HepG2 (cell line): ENCODE measurements at regions not wholly inside any gene's neighbourhood (a gene's known extent, or its start where the extent isn't known, plus 50 kb on each side); places are given as distances from the start of the nearest gene placed in this dataset.

ENCODE experiments used
- ATAC-seq: fragments of 200-7000 bp; cut with Tn5 transposase; 3 replicates; pipeline ENCODE4 v1.9.1; 2020; ENCODE audit warnings: mild to moderate bottlenecking, moderate library complexity
- BruUV-seq: library from RNA; stranded (reverse); fragments of 400-500 nt; replicated peaks from 2 replicates; lab custom pipeline; 2021; lab: Mats Ljungman, UMichigan
- CTCF ChIA-PET: fragments of 300-600 bp; formaldehyde crosslinking; extraction: SDS; loops from one replicate; lab custom pipeline; 2021; ENCODE audit warnings: low total read pairs, inconsistent platforms, low intra/inter-chr PET ratio; lab: Yijun Ruan, JAX
- POLR2A ChIA-PET: fragments of 350-600 bp; sonication (Branson Sonifier 250); formaldehyde crosslinking; loops from one replicate; lab custom pipeline; 2020; ENCODE audit warnings: antibody characterized with exemption, inconsistent platforms; lab: Yijun Ruan, JAX
- DNase-seq: peaks from one replicate; pipeline ENCODE4 v3.0.0-alpha.2; 2015; ENCODE audit warnings: low spot score
- FAIRE-seq: peaks from 3 replicates; lab custom pipeline; 2011; peaks lifted over from hg19 to GRCh38; lab: Jason Lieb, UNC
- H2AFZ ChIP-seq: one replicate; pipeline ENCODE4 v1.6.1; 2011; ENCODE audit warnings: low read length, inconsistent platforms
- H3K27ac ChIP-seq: fragments of 300-600 bp; 3 replicates; pipeline ENCODE4 v1.8.0; 2011; ENCODE audit warnings: mixed run types, mild to moderate bottlenecking, mixed read lengths, low read length, inconsistent platforms; ENCODE audit not compliant: insufficient read depth; ENCODE audit errors: extremely low read length
- H3K27me3 ChIP-seq, 2 experiments: fragments of 200-600 bp in 1 of 2; 2 replicates in 1 of 2; 3 replicates in 1 of 2; pipeline versions ENCODE4 v1.6.0 to v1.8.0; 2011; ENCODE audit warnings: low read length in 2 of 2, mild to moderate bottlenecking in 2 of 2, moderate library complexity in 2 of 2, inconsistent platforms in 1 of 2; ENCODE audit not compliant: insufficient read depth in 2 of 2, control insufficient read depth in 1 of 2
- H3K36me3 ChIP-seq, 2 experiments: fragments of 200-600 bp in 1 of 2; replicated peaks in 1 of 2; 2 replicates in 1 of 2; 3 replicates in 1 of 2; pipeline versions ENCODE4 v1.5.1 to v1.8.0; 2011; ENCODE audit warnings: low read length in 2 of 2, inconsistent platforms in 1 of 2; ENCODE audit not compliant: insufficient read depth in 2 of 2, control insufficient read depth in 1 of 2
- H3K4me1 ChIP-seq: 2 replicates; pipeline ENCODE4 v1.5.1; 2012; ENCODE audit warnings: low read length, inconsistent platforms; ENCODE audit not compliant: insufficient read depth
- H3K4me2 ChIP-seq: 2 replicates; pipeline ENCODE4 v1.6.0; 2011; ENCODE audit warnings: low read depth, low read length, inconsistent platforms
- H3K4me3 ChIP-seq, 3 experiments: fragments of 200-600 bp in 1 of 3; sonication (generic), shearing (Covaris generic) in 1 of 3; replicated peaks in 1 of 3; 2 replicates each; pipeline ENCODE4 v1.5.1; 2011 to 2016; ENCODE audit warnings: low read length in 3 of 3, inconsistent platforms in 2 of 3, low read depth in 2 of 3, mild to moderate bottlenecking in 2 of 3, control low read depth in 1 of 3, mixed read lengths in 1 of 3; ENCODE audit not compliant: insufficient read depth in 1 of 3
- H3K79me2 ChIP-seq: one replicate; pipeline ENCODE4 v1.6.1; 2011; ENCODE audit warnings: low read length, inconsistent platforms; ENCODE audit not compliant: insufficient read depth
- H3K9ac ChIP-seq: 2 replicates; pipeline ENCODE4 v1.6.0; 2011; ENCODE audit warnings: mild to moderate bottlenecking, low read depth, low read length, inconsistent platforms; ENCODE audit not compliant: insufficient read depth
- H3K9me3 ChIP-seq: 2 replicates; pipeline ENCODE4 v1.5.1; 2012; ENCODE audit warnings: mild to moderate bottlenecking, low read length
- H4K20me1 ChIP-seq: 2 replicates; pipeline ENCODE4 v1.6.0; 2011; ENCODE audit warnings: inconsistent platforms, mild to moderate bottlenecking, low read length, moderate library complexity; ENCODE audit not compliant: insufficient read depth
- ETV6 ChIP-seq: sonication (generic); formaldehyde crosslinking; conservative IDR thresholded peaks from 2 replicates; pipeline ENCODE4 v1.4.0; 2020; ENCODE audit warnings: missing genetic modification reagents
- IRX3 ChIP-seq: sonication (generic); formaldehyde crosslinking; IDR thresholded peaks from 2 replicates; pipeline ENCODE4 v1.8.1; 2023; ENCODE audit warnings: mild to moderate bottlenecking, low read depth, missing genetic modification reagents, borderline replicate concordance
- NFATC3 ChIP-seq: sonication (generic); formaldehyde crosslinking; IDR thresholded peaks from 2 replicates; pipeline ENCODE4 v1.5.1; 2020; ENCODE audit warnings: mild to moderate bottlenecking, missing genetic modification reagents
- RARG ChIP-seq: sonication (generic); formaldehyde crosslinking; IDR thresholded peaks from 2 replicates; pipeline ENCODE4 v1.4.0; 2020; ENCODE audit warnings: low read depth, mild to moderate bottlenecking, missing genetic modification reagents
- ZFP36 ChIP-seq: fragments of 150-350 bp; IDR thresholded peaks from 2 replicates; pipeline ENCODE4 v1.6.1; 2018; ENCODE audit warnings: borderline replicate concordance, low read length, low read depth; ENCODE audit not compliant: partially characterized antibody
- ZSCAN21 ChIP-seq: sonication (generic); formaldehyde crosslinking; IDR thresholded peaks from 2 replicates; pipeline ENCODE4 v1.8.0; 2022; ENCODE audit warnings: mild to moderate bottlenecking, missing genetic modification reagents, moderate library complexity, borderline replicate concordance
- WGBS: methylation state at CpG from one replicate; pipeline ENCODE4 v1.1.6; 2017; ENCODE audit warnings: low lambda C conversion rate; 5-methylcytosine and 5-hydroxymethylcytosine counted together
- in situ Hi-C: cut with HindIII; loops from 2 replicates; pipeline ENCODE4 v1.10.0; 2017; ENCODE audit warnings: low pct_unique_long_range_greater_than_20kb; ENCODE audit not compliant: extremely low pct_ligation_motif_present
- intact Hi-C: fragments of 100-400 bp; cut with micrococcal nuclease; formaldehyde crosslinking; loops from one replicate; pipeline ENCODE4 v1.10.0; 2022; ENCODE audit not compliant: unreplicated experiment
- TF ChIP-seq, protein P1 (sequence below), 2 experiments: fragments of 450-650 bp in 1 of 2; sonication (generic) in 1 of 2; formaldehyde crosslinking; IDR thresholded peaks; 2 replicates each; pipeline versions ENCODE4 v1.5.0 to v1.8.0; 2020 to 2022; ENCODE audit warnings: mild to moderate bottlenecking in 1 of 2, missing genetic modification reagents in 1 of 2
- TF ChIP-seq, protein P2 (sequence below): sonication (generic); formaldehyde crosslinking; IDR thresholded peaks from 2 replicates; pipeline ENCODE4 v1.4.0; 2020; ENCODE audit warnings: missing genetic modification reagents
- TF ChIP-seq, protein P3 (sequence below): sonication (generic); formaldehyde crosslinking; IDR thresholded peaks from 2 replicates; pipeline ENCODE4 v1.4.0; 2020; ENCODE audit warnings: missing genetic modification reagents

DNA sequence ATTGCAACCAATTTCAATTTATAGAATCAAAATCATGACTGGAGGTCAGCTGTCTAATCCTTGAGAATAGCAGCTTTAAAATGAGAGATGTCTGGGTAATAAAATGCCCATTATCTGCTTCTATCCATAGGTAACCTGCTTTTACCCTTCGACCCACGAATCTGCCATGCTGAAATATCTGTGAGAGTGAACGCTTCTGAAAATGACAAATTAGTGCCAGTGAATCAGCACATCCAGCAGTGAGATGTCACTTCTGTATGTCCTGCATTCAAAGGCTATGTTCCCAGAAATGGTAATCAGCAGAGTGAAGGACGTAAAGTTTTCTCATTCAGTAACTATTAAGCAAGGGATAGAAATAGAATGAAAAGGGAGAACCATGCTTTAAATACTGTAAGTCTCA is 532.4 kb upstream of the ITGA1 start:
- H3K4me3 ChIP-seq: no peak overlapping the region
- in situ Hi-C loops: no loop called here
- no peak overlapping the region for H3K9ac ChIP-seq
- CTCF ChIA-PET: no interaction called here
- intact Hi-C loops: no loop called here
- FAIRE-seq: no peak
- 2% methylated on average over 4 of the region's 4 CpGs for WGBS
- no peak overlapping the region for H3K27ac ChIP-seq
- H3K27me3 ChIP-seq: no peaks in the 10 kb centered on the region
- POLR2A ChIA-PET: no interaction called here
- H2AFZ ChIP-seq: no peak overlapping the region
- no peaks in the 10 kb centered on the region for H3K4me1 ChIP-seq
- H3K36me3 ChIP-seq: no peaks in the 10 kb centered on the region
- no peak for ATAC-seq
- TF ChIP-seq, protein P1, sequence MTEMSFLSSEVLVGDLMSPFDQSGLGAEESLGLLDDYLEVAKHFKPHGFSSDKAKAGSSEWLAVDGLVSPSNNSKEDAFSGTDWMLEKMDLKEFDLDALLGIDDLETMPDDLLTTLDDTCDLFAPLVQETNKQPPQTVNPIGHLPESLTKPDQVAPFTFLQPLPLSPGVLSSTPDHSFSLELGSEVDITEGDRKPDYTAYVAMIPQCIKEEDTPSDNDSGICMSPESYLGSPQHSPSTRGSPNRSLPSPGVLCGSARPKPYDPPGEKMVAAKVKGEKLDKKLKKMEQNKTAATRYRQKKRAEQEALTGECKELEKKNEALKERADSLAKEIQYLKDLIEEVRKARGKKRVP (CRISPR knock-in tag; IDR thresholded peaks at IDR 0.05): no peak
- no peak for TF ChIP-seq ZFP36
- no peak for TF ChIP-seq NFATC3 (CRISPR knock-in tag)
- TF ChIP-seq, protein P2, sequence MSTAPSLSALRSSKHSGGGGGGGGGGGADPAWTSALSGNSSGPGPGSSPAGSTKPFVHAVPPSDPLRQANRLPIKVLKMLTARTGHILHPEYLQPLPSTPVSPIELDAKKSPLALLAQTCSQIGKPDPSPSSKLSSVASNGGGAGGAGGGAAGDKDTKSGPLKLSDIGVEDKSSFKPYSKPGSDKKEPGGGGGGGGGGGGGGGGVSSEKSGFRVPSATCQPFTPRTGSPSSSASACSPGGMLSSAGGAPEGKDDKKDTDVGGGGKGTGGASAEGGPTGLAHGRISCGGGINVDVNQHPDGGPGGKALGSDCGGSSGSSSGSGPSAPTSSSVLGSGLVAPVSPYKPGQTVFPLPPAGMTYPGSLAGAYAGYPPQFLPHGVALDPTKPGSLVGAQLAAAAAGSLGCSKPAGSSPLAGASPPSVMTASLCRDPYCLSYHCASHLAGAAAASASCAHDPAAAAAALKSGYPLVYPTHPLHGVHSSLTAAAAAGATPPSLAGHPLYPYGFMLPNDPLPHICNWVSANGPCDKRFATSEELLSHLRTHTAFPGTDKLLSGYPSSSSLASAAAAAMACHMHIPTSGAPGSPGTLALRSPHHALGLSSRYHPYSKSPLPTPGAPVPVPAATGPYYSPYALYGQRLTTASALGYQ: no peak
- no peaks in the 10 kb centered on the region for H3K79me2 ChIP-seq
- H3K4me2 ChIP-seq: no peak overlapping the region
- DNase-seq: no peak
- H4K20me1 ChIP-seq: no peaks in the 10 kb centered on the region
- no TSS peak for BruUV-seq
- no peaks in the 10 kb centered on the region for H3K9me3 ChIP-seq

DNA sequence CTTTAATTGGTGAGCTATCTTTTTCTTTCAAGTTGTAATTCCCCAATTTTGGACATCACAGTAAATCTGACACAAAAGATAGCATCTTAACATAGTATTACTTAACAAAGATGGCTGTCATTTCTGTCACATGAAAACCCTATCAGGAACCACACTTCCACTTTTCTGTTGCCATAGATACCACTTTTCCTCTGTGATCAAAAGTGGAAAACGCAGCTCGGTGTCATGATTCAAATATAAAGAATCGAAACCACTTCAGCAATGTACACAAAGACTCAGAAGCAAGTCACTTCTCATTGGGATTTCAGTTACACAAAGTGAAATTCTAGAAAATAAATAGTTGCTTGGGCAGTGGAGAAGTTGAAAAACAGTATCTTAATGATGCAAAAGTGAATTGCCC is 524.9 kb upstream of the ITGA1 start:
- H3K27me3 ChIP-seq: no peaks in the 10 kb centered on the region
- no peak overlapping the region for H3K27ac ChIP-seq
- in situ Hi-C loops (no loop called here), intact Hi-C loops (no loop called here)
- H3K4me1 ChIP-seq: no peaks in the 10 kb centered on the region
- FAIRE-seq (no peak), ATAC-seq (no peak), DNase-seq (no peak)
- ChIA-PET CTCF (no interaction called here), POLR2A (no interaction called here)
- WGBS: 0% methylated on average over 3 of the region's 3 CpGs
- H3K36me3 ChIP-seq: no peaks in the 10 kb centered on the region
- no peak overlapping the region for H3K4me2 ChIP-seq
- H3K9me3 ChIP-seq: no peaks in the 10 kb centered on the region
- no peaks in the 10 kb centered on the region for H4K20me1 ChIP-seq
- BruUV-seq: no TSS peak
- H3K9ac ChIP-seq: no peak overlapping the region
- no peak overlapping the region for H2AFZ ChIP-seq
- H3K79me2 ChIP-seq: no peaks in the 10 kb centered on the region
- no peak overlapping the region for H3K4me3 ChIP-seq
- TF ChIP-seq, protein P3, sequence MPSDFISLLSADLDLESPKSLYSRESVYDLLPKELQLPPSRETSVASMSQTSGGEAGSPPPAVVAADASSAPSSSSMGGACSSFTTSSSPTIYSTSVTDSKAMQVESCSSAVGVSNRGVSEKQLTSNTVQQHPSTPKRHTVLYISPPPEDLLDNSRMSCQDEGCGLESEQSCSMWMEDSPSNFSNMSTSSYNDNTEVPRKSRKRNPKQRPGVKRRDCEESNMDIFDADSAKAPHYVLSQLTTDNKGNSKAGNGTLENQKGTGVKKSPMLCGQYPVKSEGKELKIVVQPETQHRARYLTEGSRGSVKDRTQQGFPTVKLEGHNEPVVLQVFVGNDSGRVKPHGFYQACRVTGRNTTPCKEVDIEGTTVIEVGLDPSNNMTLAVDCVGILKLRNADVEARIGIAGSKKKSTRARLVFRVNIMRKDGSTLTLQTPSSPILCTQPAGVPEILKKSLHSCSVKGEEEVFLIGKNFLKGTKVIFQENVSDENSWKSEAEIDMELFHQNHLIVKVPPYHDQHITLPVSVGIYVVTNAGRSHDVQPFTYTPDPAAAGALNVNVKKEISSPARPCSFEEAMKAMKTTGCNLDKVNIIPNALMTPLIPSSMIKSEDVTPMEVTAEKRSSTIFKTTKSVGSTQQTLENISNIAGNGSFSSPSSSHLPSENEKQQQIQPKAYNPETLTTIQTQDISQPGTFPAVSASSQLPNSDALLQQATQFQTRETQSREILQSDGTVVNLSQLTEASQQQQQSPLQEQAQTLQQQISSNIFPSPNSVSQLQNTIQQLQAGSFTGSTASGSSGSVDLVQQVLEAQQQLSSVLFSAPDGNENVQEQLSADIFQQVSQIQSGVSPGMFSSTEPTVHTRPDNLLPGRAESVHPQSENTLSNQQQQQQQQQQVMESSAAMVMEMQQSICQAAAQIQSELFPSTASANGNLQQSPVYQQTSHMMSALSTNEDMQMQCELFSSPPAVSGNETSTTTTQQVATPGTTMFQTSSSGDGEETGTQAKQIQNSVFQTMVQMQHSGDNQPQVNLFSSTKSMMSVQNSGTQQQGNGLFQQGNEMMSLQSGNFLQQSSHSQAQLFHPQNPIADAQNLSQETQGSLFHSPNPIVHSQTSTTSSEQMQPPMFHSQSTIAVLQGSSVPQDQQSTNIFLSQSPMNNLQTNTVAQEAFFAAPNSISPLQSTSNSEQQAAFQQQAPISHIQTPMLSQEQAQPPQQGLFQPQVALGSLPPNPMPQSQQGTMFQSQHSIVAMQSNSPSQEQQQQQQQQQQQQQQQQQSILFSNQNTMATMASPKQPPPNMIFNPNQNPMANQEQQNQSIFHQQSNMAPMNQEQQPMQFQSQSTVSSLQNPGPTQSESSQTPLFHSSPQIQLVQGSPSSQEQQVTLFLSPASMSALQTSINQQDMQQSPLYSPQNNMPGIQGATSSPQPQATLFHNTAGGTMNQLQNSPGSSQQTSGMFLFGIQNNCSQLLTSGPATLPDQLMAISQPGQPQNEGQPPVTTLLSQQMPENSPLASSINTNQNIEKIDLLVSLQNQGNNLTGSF (CRISPR knock-in tag): no peak
- TF ChIP-seq RARG (CRISPR knock-in tag): no peak
- TF ChIP-seq ETV6 (CRISPR knock-in tag): no peak
- TF ChIP-seq IRX3: no peak
- TF ChIP-seq ZSCAN21 (CRISPR knock-in tag): no peak
